Epithelial cell of prostate (primary cell): ENCODE measurements at regions not wholly inside any gene's neighbourhood (a gene's known extent, or its start where the extent isn't known, plus 50 kb on each side); places are given as distances from the start of the nearest gene placed in this dataset.
"Not testable (repeated sequence)": the region's sequence is repeated elsewhere in the genome, so short reads cannot be mapped to it uniquely, and the experiment has no call there.

Experiments
- DNase-seq: peaks from one replicate; pipeline ENCODE4 v3.0.0-alpha.2; 2011; ENCODE audit warnings: low read depth, low spot score
- H3K27ac ChIP-seq: fragments of 450-650 bp; 2 replicates; pipeline ENCODE4 v1.5.1; 2017; ENCODE audit warnings: mild to moderate bottlenecking

GRCh38 chrX:150228431-150228830, 134.7 kb upstream of the MAMLD1 start:
- no peak overlapping the region for H3K27ac ChIP-seq
- no peak for DNase-seq

DNA sequence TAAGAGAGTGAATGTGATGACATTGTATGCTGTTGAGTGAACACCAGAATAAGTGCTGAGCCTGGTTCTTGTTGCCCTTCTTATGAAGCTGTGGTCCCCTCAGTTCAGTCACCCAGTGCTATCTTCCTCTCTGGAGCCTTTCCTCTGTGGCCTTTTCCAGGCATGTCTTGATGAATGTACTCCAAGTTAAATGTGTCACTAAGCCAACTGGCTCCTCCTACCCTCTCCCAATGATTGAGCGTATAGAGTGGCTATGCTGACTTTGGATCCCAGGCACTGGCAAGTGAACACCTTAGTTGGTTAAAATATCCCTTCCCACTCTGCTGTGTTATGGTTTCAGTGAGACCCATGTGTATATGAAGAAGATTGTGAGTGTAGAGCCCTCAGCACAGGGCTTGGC, 134.1 kb upstream of the MAMLD1 start:
- DNase-seq, result no peak
- no peak overlapping the region for H3K27ac ChIP-seq

GRCh38 chrX:150229481-150229880, 133.6 kb upstream of the MAMLD1 start:
- DNase-seq, result no peak
- H3K27ac ChIP-seq, result no peak overlapping the region

- DNase-seq, H3K27ac ChIP-seq: not testable (repeated sequence)
Observed at GRCh38 chrX:150230952-150231351, 132.2 kb upstream of the MAMLD1 start.

GRCh38 chrX:150231368-150231767, 131.7 kb upstream of the MAMLD1 start:
- DNase-seq, H3K27ac ChIP-seq: not testable (repeated sequence)

GRCh38 chrX:150232222-150232621, 130.9 kb upstream of the MAMLD1 start:
- not testable (repeated sequence) for DNase-seq, H3K27ac ChIP-seq

DNA sequence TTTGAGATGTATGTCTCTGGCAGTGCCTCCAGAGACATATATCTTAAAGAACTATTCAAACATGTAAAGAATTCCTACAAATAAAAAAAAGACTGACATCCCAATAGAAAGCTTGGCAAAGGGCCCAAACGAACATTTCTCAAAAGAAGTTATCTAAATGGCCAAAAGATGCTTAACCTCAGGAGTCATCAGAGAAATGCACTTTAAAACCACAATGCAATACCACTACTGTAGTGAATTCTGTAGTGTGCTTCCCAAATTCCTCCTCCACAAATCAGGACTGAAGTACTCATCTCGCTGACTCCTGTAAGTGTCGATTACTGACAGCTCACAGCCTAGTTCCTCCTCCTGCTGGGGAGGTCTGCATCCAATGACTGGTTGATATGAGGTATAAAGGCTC, 129.0 kb upstream of the MAMLD1 start:
- no peak overlapping the region for H3K27ac ChIP-seq
- DNase-seq, result no peak

- H3K27ac ChIP-seq, result no peak overlapping the region
- DNase-seq, result no peak
Observed at GRCh38 chrX:150236327-150236726, 126.8 kb upstream of the MAMLD1 start.

DNA sequence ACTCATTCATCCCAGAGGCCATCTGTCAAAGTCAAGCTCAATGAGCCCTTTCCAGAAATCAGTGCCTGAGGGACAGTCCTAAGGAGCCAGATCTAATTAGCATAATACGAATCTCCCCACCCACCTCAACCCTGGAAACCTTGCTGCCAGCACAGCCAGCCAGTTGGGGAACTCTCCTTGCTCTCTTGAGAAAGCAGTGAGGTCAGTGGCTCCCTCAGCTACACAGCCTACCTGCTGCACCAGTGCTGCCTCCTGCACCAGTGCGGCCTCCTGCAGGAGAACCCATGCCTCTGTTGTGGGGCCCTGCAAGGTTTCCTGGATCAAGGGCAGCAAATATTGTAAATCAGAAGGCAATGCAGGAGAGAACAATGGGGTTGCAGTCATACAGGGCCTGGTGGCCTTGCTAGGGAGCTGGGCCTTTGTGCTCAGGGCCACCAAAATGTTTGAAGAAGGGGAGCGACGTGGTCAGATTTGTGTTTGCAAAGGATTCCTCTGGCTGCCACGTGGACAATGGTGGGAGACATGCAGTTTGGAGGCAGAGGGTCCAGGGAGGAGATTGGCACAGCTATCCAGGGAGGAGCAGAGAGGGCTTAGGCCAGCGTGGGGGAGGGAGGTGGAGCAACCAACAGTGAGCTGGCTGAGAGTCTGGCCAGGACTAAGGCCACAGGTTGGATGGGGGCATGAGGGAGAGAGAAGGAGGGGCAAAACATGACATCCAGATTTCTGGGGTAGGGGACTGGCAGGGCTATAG, 124.3 kb upstream of the MAMLD1 start:
- DNase-seq, result no peak

DNA sequence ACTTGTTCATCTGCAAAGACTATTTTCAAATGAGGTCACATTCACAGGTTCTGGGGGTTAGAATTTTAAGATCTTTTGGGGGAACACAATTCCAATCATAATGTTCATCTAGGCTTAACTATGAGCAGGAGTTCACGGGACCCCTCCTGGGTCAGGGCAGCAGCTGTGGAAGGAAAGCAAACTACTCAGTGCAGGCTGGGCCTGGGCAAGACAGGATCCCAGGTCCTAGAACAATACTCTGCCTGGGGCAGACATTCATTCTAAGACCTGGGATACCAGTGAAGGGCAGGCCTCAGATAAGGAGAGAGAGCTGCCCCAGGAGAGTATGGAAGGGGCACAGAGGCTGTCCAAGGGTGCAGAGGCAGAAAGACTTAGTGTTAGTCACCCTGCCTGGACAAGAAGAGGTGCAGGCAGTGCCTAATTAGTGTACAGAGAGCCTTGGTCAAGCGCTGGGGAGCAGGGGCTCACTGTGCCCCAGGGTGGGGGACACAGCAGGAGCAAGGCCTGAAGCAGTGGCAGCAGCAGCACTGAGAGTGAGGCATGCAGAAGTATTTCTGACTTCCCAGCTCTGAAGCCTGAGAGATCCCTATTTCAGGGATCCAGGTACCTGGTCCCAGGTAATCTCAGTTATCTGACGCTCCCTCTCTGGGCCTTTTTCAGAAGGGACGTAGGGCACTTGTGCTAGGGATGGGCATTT, 123.0 kb upstream of the MAMLD1 start:
- DNase-seq, result no peak
- no peak overlapping the region for H3K27ac ChIP-seq

More for the DNA sequence above, 124.3 kb upstream of the MAMLD1 start:
- H3K27ac ChIP-seq, result no peak overlapping the region

GRCh38 chrX:150240643-150240970, 122.5 kb upstream of the MAMLD1 start:
- no peak for DNase-seq
- no peak overlapping the region for H3K27ac ChIP-seq

DNA sequence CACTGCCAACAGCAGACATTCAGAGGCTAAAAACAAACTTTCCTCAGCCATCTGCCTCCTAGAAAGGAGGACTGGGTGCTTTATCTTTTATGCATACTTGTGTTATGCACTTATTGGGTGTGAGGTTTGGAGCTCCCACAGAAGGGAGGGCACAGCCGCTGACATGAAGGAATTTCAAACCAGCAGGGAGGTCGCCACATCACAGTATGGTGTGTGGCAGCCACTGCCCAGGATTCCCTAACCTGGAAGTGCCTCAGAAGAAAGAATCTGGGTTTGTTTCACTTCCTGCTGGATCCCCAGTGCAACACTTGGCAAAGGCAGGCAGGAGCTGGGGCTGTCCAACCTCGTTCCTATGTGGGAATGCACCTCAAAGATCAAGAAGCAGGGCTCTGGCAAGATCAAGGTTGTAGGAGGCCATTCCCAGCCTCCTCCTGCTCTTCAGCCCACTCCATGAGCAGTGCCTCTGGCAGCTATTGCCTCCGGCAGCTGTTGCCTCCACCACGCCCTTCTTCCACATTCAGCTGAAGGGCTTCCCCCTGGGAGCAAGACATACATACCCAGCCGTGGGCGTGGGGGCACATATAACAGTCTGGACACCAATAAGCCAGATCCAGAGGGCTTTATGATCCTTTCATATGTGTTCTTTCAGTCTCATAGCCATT, 109.0 kb upstream of the MAMLD1 start:
- DNase-seq, result no peak
- H3K27ac ChIP-seq, result no peak overlapping the region

DNA sequence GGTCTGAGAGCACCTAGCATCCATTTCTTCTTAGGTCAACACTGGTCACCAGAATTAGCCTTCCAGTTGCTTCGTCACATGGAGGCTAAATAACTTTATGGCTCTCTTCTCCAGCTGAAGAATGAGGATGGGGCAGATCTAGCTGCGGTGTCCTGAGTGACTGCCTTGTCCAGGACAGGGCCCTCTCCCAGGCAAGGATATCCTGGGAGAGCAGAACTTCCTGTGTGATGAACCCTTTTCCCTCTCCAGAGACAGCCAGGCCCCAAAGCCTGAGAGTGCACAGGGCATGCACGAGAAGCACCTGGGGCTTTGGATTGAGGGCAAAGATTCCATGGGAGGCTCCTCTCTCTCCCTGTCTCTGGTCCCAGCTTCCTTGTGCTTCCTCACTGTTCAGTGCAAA, 108.2 kb upstream of the MAMLD1 start:
- no peak for DNase-seq
- H3K27ac ChIP-seq, result no peak overlapping the region

GRCh38 chrX:150255441-150256296, 107.4 kb upstream of the MAMLD1 start:
- no peak for DNase-seq
- no peak overlapping the region for H3K27ac ChIP-seq

DNA sequence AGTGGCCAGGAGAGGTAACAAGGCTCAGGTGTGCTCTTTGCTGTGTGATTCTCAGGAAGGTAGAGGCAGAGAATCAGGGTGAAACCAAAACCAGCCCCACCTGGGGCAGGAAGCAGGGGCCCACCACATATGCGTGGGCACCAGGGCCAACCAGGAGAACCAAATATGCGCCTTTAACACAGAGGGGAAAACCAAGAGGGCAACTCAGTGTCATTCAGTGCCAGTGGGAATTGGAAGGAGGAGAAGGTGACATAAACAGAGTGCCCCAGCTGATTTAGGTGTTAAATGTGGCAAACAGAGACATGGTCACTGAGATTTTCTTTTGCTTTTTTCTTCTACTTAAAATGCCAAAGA, 106.8 kb upstream of the MAMLD1 start:
- DNase-seq, result no peak
- no peak overlapping the region for H3K27ac ChIP-seq

- H3K27ac ChIP-seq, result no peak overlapping the region
- no peak for DNase-seq
Observed at GRCh38 chrX:150257353-150258175, 105.6 kb upstream of the MAMLD1 start.

DNA sequence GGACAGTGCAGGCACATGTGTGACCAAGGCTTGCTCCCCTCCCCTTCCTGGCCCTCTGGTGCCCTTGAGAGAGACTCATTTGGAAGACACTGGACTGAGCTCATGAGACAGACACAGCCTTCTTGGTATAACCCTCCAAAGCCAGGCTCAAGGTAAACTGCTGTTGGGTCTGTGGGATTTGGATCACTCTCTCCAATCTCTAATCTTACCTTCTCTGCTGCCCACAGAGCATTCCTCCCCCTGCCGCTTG, 105.0 kb upstream of the MAMLD1 start:
- H3K27ac ChIP-seq, result no peak overlapping the region
- DNase-seq, result no peak

GRCh38 chrX:150258463-150259430, 104.4 kb upstream of the MAMLD1 start:
- DNase-seq, result no peak
- H3K27ac ChIP-seq, result no peak overlapping the region

GRCh38 chrX:150262456-150262855, 100.7 kb upstream of the MAMLD1 start:
- DNase-seq, result no peak
- H3K27ac ChIP-seq, result no peak overlapping the region
